HepG2 (cell line): ENCODE measurements at regions not wholly inside any gene's neighbourhood (a gene's known extent, or its start where the extent isn't known, plus 50 kb on each side); places are given as distances from the start of the nearest gene placed in this dataset.

Experiments
- CTCF ChIP-seq: sonication (generic); formaldehyde crosslinking; IDR thresholded peaks from 2 replicates; pipeline ENCODE4 v1.5.0; 2020; ENCODE audit warnings: mild to moderate bottlenecking, missing genetic modification reagents, moderate library complexity
- MAFF ChIP-seq: IDR thresholded peaks from 2 replicates; pipeline ENCODE4 v1.6.1; 2011; ENCODE audit warnings: low read depth, low read length, improper control_type of control experiment
- MEF2D ChIP-seq: sonication (generic); formaldehyde crosslinking; IDR thresholded peaks from 2 replicates; pipeline ENCODE4 v1.5.1; 2020; ENCODE audit warnings: mild to moderate bottlenecking, missing genetic modification reagents
- MXI1 ChIP-seq: IDR thresholded peaks from 3 replicates; pipeline ENCODE4 v1.6.1; 2012; ENCODE audit warnings: low read depth, low read length, inconsistent platforms, borderline replicate concordance
- NR2F6 ChIP-seq, 2 experiments: IDR thresholded peaks; 2 replicates each; pipeline ENCODE4 v1.6.1; 2016; ENCODE audit warnings: antibody characterized with exemption in 1 of 2, mild to moderate bottlenecking in 1 of 2
- POLR2AphosphoS5 ChIP-seq: IDR thresholded peaks from 2 replicates; pipeline ENCODE4 v1.6.1; 2012; ENCODE audit warnings: low read depth, low read length
- SUZ12 ChIP-seq: fragments of 150-350 bp; IDR thresholded peaks from 2 replicates; pipeline ENCODE4 v1.6.1; 2014; ENCODE audit warnings: low read depth, low read length
- ZC3H4 ChIP-seq: sonication (generic); formaldehyde crosslinking; IDR thresholded peaks from 2 replicates; pipeline ENCODE4 v1.4.0; 2020; ENCODE audit warnings: missing genetic modification reagents, borderline replicate concordance
- ZNF280B ChIP-seq: sonication (generic); formaldehyde crosslinking; IDR thresholded peaks from 2 replicates; pipeline ENCODE4 v1.5.0; 2020; ENCODE audit warnings: missing genetic modification reagents, mild to moderate bottlenecking, borderline replicate concordance
- ZNF331 ChIP-seq: sonication (generic); formaldehyde crosslinking; IDR thresholded peaks from 2 replicates; pipeline ENCODE4 v1.4.0; 2020; ENCODE audit warnings: missing genetic modification reagents
- ZNF354B ChIP-seq: sonication (generic); formaldehyde crosslinking; IDR thresholded peaks from 2 replicates; pipeline ENCODE4 v1.8.0; 2022; ENCODE audit warnings: mild to moderate bottlenecking, missing genetic modification reagents

- TF ChIP-seq ZNF354B (CRISPR knock-in tag) (no peak), NR2F6 (IDR thresholded peaks at IDR 0.05) (no peak), NR2F6 (CRISPR knock-in tag; IDR thresholded peaks at IDR 0.05) (no peak), MEF2D (CRISPR knock-in tag) (no peak), ZNF331 (CRISPR knock-in tag) (no peak), MAFF (no peak), POLR2AphosphoS5 (no peak), ZC3H4 (CRISPR knock-in tag) (no peak), SUZ12 (no peak), ZNF280B (CRISPR knock-in tag) (no peak), MXI1 (no peak), CTCF (CRISPR knock-in tag) (no peak)
These were observed 319.0 kb downstream of the BCL11A start for GRCh38 chr2:60234274-60234986.
